Tibial nerve (tissue), 4 donors: ENCODE measurements at regions not wholly inside any gene's neighbourhood (a gene's known extent, or its start where the extent isn't known, plus 50 kb on each side); places are given as distances from the start of the nearest gene placed in this dataset.
A peak's percentile ranks its signal among the peaks of the same experiment; 100 is the strongest.

Experiments
- DNase-seq, 2 donors: peaks; one replicate each; pipeline ENCODE4 v3.0.0-alpha.2; 2019; ENCODE audit warnings: low spot score in 2 of 2
- H3K27ac ChIP-seq, 4 donors: fragments of 200-600 bp; sonication (generic) in 3 of 4; one replicate each; pipeline ENCODE4 v1.5.1; 2017 to 2019; ENCODE audit warnings: mild to moderate bottlenecking in 1 of 4
- H3K27me3 ChIP-seq, 2 donors: fragments of 200-600 bp; sonication (generic) in 1 of 2; one replicate each; pipeline versions ENCODE4 v1.5.1 to v1.6.0; 2017 to 2019
- H3K36me3 ChIP-seq, 3 donors: fragments of 200-600 bp; sonication (generic); one replicate each; pipeline ENCODE4 v1.5.1; 2018 to 2019
- H3K4me1 ChIP-seq, 4 donors: fragments of 200-600 bp; sonication (generic) in 3 of 4; one replicate each; pipeline ENCODE4 v1.5.1; 2017 to 2019
- H3K4me3 ChIP-seq, 4 donors: fragments of 200-600 bp; sonication (generic) in 3 of 4; one replicate each; pipeline ENCODE4 v1.5.1; 2017 to 2019; ENCODE audit warnings: mild to moderate bottlenecking in 1 of 4, moderate library complexity in 1 of 4
- H3K9me3 ChIP-seq, 4 donors: fragments of 200-600 bp; sonication (generic) in 3 of 4; one replicate each; pipeline ENCODE4 v1.5.1; 2017 to 2019
- EP300 ChIP-seq, 2 donors: sonication (generic); formaldehyde crosslinking; IDR thresholded peaks; one replicate each; pipeline ENCODE4 v1.6.1; 2017; ENCODE audit warnings: antibody characterized with exemption in 2 of 2, mild to moderate bottlenecking in 1 of 2
- POLR2A ChIP-seq, 2 donors: fragments of 450-650 bp; IDR thresholded peaks; one replicate each; pipeline ENCODE4 v1.6.1; 2017; ENCODE audit warnings: antibody characterized with exemption in 2 of 2, mild to moderate bottlenecking in 2 of 2, moderate library complexity in 2 of 2
- WGBS, 2 donors: methylation state at CpG; one replicate each; pipeline ENCODE4 v1.1.5; 2018; 5-methylcytosine and 5-hydroxymethylcytosine counted together
- TF ChIP-seq, protein P1 (sequence below), 5 experiments: fragments of 200-600 bp in 3 of 5; fragments of 450-650 bp in 2 of 5; sonication (generic) in 3 of 5; IDR thresholded peaks; one replicate each; pipeline ENCODE4 v1.5.1; 2016 to 2019; ENCODE audit warnings: antibody characterized with exemption in 5 of 5, mild to moderate bottlenecking in 3 of 5, moderate library complexity in 2 of 5

DNA sequence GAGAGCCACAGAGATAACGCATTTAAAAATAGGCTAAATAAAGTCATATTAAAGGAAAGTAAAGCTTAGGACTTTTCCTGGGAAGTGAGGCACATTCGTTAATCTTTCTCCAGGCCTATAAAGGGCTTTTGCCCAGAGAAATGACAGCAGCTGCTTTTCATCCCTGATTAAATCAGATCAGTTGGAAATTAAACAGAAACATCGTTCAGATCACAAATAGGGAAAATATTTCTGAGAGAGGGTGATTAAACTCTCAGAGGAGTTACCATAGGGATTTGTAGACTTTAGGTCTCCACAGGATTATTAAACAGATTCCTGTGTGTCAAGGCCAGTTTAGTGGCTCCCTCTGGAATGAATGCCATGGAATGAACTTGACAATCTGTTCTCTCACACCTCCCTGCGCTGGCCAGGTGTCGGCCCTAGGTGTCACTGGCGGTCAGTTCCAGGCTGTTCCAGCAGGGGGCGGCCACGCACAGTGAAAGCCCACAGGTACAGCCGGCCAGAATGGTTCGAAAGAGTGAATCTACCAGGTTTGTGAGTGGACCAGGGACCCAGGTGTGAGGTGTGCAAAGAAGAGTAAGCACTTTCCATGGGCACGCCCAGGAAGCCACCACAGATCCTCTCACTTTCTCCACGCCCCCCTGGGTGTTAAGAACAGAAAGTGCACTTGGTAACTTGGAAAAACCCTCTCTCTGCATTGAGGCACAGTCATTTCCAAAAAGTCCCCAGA is 253.0 kb upstream of the RASGRP1 start:
- H3K4me1 ChIP-seq = peaks cover 0 to 11% (median 3%) of the 10 kb centered on the region in 4 donors
- peak in 1 of 2 donors; percentile 51 for TF ChIP-seq EP300 (IDR thresholded peaks at IDR 0.05)
- TF ChIP-seq, protein P1, sequence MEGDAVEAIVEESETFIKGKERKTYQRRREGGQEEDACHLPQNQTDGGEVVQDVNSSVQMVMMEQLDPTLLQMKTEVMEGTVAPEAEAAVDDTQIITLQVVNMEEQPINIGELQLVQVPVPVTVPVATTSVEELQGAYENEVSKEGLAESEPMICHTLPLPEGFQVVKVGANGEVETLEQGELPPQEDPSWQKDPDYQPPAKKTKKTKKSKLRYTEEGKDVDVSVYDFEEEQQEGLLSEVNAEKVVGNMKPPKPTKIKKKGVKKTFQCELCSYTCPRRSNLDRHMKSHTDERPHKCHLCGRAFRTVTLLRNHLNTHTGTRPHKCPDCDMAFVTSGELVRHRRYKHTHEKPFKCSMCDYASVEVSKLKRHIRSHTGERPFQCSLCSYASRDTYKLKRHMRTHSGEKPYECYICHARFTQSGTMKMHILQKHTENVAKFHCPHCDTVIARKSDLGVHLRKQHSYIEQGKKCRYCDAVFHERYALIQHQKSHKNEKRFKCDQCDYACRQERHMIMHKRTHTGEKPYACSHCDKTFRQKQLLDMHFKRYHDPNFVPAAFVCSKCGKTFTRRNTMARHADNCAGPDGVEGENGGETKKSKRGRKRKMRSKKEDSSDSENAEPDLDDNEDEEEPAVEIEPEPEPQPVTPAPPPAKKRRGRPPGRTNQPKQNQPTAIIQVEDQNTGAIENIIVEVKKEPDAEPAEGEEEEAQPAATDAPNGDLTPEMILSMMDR (IDR thresholded peaks at IDR 0.05) = peak; percentile 96 to 99 (median 97)
- no peak for TF ChIP-seq POLR2A (IDR thresholded peaks at IDR 0.05)
- H3K9me3 ChIP-seq = no peaks in the 10 kb centered on the region
- no peaks in the 10 kb centered on the region for H3K36me3 ChIP-seq
- H3K4me3 ChIP-seq = no peak overlapping the region
- DNase-seq = peak; percentile 86 to 96
- no peaks in the 10 kb centered on the region for H3K27me3 ChIP-seq
- 26 to 30% methylated on average over 12 of the region's 12 CpGs for WGBS, 2 donors
- peak overlapping the region in 1 of 4 donors; percentile 0 for H3K27ac ChIP-seq

DNA sequence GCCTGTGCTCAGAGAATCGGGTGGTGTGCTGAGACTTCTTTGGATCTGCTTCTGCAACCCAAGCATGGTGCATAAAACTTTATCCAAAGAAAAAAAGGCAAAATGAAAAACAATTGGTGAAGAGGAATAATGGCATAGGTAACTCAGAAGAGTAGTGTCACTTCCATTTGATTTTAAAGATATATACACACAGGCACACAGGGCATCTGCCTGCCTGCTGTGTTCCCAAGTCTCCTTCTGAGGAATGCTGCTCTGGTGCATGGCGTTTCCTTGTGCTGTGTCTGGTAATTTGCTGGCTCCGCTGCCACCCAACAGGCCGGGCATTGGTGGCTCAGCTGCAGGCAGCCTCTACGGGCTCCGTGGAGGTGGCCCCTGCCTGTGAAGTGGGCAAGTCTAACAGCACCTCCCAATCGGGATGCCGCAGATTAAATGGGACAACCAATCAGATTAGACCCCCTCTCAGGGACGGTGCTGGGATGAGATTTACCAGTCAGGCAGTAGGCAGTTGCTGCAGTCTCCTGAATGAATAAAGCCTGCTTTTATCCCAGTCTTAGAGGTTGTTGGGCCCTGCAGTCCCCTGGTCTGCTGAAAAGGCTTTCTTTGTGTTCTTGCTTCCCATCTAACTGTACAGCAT is 253.7 kb upstream of the RASGRP1 start:
- peaks cover 0 to 11% (median 3%) of the 10 kb centered on the region in 4 donors for H3K4me1 ChIP-seq
- no peak overlapping the region for H3K4me3 ChIP-seq
- no peak for DNase-seq
- H3K9me3 ChIP-seq = no peaks in the 10 kb centered on the region
- no peak for TF ChIP-seq EP300 (IDR thresholded peaks at IDR 0.05)
- TF ChIP-seq, protein P1 (IDR thresholded peaks at IDR 0.05) = no peak
- TF ChIP-seq POLR2A (IDR thresholded peaks at IDR 0.05) = no peak
- no peaks in the 10 kb centered on the region for H3K36me3 ChIP-seq
- 56 to 61% methylated on average over 7 to 8 of the region's 9 CpGs for WGBS, 2 donors
- no peak overlapping the region for H3K27ac ChIP-seq
- no peaks in the 10 kb centered on the region for H3K27me3 ChIP-seq

DNA sequence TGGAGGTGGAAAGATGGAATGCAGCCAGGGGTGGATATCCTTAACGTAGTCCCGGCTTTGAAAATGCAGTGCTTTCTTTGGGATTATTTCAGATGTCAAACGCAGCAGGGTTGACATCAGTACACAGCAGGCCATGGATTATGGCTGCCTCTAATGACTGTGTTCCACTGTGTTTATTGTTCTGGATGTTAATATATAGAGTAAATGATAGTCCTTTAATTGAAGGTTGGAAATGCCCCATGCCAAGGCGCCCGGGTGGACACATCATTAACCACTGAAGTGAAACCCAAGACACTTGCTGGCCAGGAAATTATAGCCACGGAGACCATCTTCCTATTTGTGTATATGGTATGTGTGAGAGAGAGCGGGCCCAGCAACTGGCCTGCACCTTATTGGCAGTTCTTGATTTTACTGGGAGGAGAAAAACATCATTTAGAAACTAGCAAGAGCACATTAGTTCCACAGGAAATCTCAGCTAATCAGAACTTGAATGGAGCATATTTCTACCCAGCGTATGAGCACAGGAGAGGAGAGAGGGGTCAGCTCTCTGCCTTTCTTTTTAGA is 254.9 kb upstream of the RASGRP1 start:
- H3K36me3 ChIP-seq = no peaks in the 10 kb centered on the region
- 82 to 83% methylated on average over 8 of the region's 8 CpGs for WGBS, 2 donors

DNA sequence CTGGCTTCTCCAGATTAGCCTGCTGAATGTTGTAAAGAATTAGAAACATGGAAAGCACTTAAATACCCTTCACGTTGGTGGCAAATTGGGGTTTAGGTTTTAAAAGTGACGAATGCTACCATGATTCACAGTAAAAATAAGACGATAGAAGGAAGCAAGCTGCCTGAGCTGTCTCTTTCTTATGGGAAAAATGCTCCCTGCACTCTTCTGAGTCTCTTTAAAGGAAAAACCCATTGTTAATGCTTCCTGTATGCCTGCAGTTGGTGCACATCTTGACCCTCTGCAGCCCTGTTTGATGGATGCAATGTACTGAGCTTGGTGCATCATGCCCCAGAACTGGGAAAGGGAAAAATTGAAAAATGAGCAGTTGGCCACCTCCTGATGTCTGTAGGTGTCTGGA is 258.6 kb upstream of the RASGRP1 start:
- 85 to 96% methylated on average over 3 of the region's 3 CpGs for WGBS, 2 donors
- Histone ChIP-seq H3K4me1 (peaks cover 0 to 3% (median under 1%) of the 10 kb centered on the region in 4 donors), H3K27ac (no peak overlapping the region), H3K9me3 (no peaks in the 10 kb centered on the region), H3K4me3 (no peak overlapping the region), H3K36me3 (no peaks in the 10 kb centered on the region), H3K27me3 (no peaks in the 10 kb centered on the region)
- DNase-seq = no peak
- TF ChIP-seq POLR2A (IDR thresholded peaks at IDR 0.05) (no peak), EP300 (IDR thresholded peaks at IDR 0.05) (no peak)
- TF ChIP-seq, protein P1 (IDR thresholded peaks at IDR 0.05) = no peak

More for the DNA sequence above, 254.9 kb upstream of the RASGRP1 start:
- Histone ChIP-seq H3K4me1 (peaks cover 0 to 11% (median 3%) of the 10 kb centered on the region in 4 donors), H3K27ac (no peak overlapping the region), H3K27me3 (no peaks in the 10 kb centered on the region), H3K4me3 (no peak overlapping the region), H3K9me3 (no peaks in the 10 kb centered on the region)
- no peak for TF ChIP-seq POLR2A (IDR thresholded peaks at IDR 0.05)
- TF ChIP-seq, protein P1 (IDR thresholded peaks at IDR 0.05) = no peak
- TF ChIP-seq EP300 (IDR thresholded peaks at IDR 0.05) = no peak
- DNase-seq = no peak

DNA sequence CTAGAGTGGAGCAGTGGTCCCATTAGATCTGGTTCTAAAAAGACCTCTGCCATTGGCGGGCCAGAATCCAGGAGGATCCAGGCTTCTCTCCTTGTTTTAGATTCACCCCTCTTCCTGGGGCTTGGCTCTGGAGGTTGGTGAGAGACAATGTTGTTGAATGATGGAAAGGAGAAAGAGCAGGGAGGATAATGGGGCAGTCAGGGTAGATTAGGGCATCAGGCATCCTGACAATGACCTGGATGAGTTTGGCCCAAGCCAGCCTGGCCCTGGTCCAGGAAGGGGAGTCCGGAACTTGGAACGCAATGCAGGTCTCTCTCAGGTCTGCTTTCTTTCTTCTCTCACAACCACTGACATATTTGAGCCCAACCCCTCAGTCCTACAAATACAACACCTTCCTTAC is 260.1 kb upstream of the RASGRP1 start:
- H3K9me3 ChIP-seq = no peaks in the 10 kb centered on the region
- H3K4me3 ChIP-seq = no peak overlapping the region
- TF ChIP-seq EP300 (IDR thresholded peaks at IDR 0.05) (no peak), POLR2A (IDR thresholded peaks at IDR 0.05) (no peak)
- TF ChIP-seq, protein P1 (IDR thresholded peaks at IDR 0.05) = no peak
- no peak for DNase-seq
- no peaks in the 10 kb centered on the region for H3K27me3 ChIP-seq
- H3K27ac ChIP-seq = no peak overlapping the region
- WGBS, 2 donors = 87 to 91% methylated on average over 3 of the region's 3 CpGs
- no peaks in the 10 kb centered on the region for H3K4me1 ChIP-seq
- no peaks in the 10 kb centered on the region for H3K36me3 ChIP-seq
